GM12878 (cell line): ENCODE measurements at regions not wholly inside any gene's neighbourhood (a gene's known extent, or its start where the extent isn't known, plus 50 kb on each side); places are given as distances from the start of the nearest gene placed in this dataset.

Source experiments
- FOS ChIP-seq: IDR thresholded peaks from 3 replicates; pipeline ENCODE4 v1.6.1; 2011; ENCODE audit warnings: borderline replicate concordance; ENCODE audit not compliant: insufficient read length; ENCODE audit errors: extremely low read depth
- KDM1A ChIP-seq: fragments of 200-600 bp; sonication (generic); IDR thresholded peaks from 2 replicates; pipeline ENCODE4 v1.6.1; 2016; ENCODE audit warnings: borderline replicate concordance
- NRF1 ChIP-seq: conservative IDR thresholded peaks from 2 replicates; pipeline ENCODE4 v1.6.1; 2011; ENCODE audit warnings: mild to moderate bottlenecking, low read depth, low read length, improper control_type of control experiment
- USF2 ChIP-seq: IDR thresholded peaks from 2 replicates; pipeline ENCODE4 v1.6.1; 2011; ENCODE audit warnings: low read depth, low read length, improper control_type of control experiment, borderline replicate concordance
- YBX1 ChIP-seq: fragments of 450-650 bp; IDR thresholded peaks from 2 replicates; pipeline ENCODE4 v1.6.1; 2016; ENCODE audit warnings: antibody characterized with exemption
- YY1 ChIP-seq: IDR thresholded peaks from 2 replicates; pipeline ENCODE4 v1.6.1; 2011; ENCODE audit warnings: low read depth, mild to moderate bottlenecking, low read length
- ZBTB40 ChIP-seq: fragments of 450-650 bp; IDR thresholded peaks from 2 replicates; pipeline ENCODE4 v1.6.1; 2016; ENCODE audit warnings: mild to moderate bottlenecking, moderate library complexity, borderline replicate concordance
- TF ChIP-seq, protein P1 (sequence below): fragments of 450-650 bp; formaldehyde crosslinking; IDR thresholded peaks from 2 replicates; pipeline ENCODE4 v1.4.0; 2020; ENCODE audit warnings: mild to moderate bottlenecking, moderate library complexity
- TF ChIP-seq, protein P2 (sequence below), 3 experiments: IDR thresholded peaks in 2 of 3; conservative IDR thresholded peaks in 1 of 3; 2 replicates each; pipeline ENCODE4 v1.5.1; 2011; ENCODE audit warnings: low read depth in 3 of 3, low read length in 3 of 3, mild to moderate bottlenecking in 3 of 3, control low read depth in 2 of 3, moderate library complexity in 2 of 3, inconsistent platforms in 1 of 3, mixed read lengths in 1 of 3; ENCODE audit not compliant: control insufficient read depth in 2 of 3, insufficient read depth in 1 of 3; ENCODE audit errors: extremely low read depth in 1 of 3

DNA sequence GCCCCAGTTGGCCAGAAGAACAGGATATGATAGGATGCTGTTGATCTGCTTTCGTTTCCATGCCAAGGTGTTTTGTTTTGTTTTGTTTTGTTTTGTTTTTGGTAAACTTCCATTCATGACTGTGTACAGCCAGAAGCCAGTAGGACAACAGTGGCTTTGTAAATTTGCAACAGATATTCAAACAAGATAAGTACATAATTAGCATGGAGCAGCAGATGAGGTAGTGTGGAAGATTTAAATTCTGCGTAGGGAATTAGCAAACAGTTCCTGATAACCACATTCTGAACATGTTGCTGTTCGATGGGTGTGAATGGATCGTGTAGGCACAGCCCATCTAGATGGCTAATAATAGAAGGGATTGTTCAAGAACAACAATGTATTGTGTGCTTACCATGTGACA is 1080.1 kb upstream of the RBFOX1 start:
- TF ChIP-seq NRF1, result no peak
- TF ChIP-seq KDM1A, result no peak
- TF ChIP-seq YBX1, result no peak
- TF ChIP-seq FOS, result no peak
- TF ChIP-seq, protein P1, sequence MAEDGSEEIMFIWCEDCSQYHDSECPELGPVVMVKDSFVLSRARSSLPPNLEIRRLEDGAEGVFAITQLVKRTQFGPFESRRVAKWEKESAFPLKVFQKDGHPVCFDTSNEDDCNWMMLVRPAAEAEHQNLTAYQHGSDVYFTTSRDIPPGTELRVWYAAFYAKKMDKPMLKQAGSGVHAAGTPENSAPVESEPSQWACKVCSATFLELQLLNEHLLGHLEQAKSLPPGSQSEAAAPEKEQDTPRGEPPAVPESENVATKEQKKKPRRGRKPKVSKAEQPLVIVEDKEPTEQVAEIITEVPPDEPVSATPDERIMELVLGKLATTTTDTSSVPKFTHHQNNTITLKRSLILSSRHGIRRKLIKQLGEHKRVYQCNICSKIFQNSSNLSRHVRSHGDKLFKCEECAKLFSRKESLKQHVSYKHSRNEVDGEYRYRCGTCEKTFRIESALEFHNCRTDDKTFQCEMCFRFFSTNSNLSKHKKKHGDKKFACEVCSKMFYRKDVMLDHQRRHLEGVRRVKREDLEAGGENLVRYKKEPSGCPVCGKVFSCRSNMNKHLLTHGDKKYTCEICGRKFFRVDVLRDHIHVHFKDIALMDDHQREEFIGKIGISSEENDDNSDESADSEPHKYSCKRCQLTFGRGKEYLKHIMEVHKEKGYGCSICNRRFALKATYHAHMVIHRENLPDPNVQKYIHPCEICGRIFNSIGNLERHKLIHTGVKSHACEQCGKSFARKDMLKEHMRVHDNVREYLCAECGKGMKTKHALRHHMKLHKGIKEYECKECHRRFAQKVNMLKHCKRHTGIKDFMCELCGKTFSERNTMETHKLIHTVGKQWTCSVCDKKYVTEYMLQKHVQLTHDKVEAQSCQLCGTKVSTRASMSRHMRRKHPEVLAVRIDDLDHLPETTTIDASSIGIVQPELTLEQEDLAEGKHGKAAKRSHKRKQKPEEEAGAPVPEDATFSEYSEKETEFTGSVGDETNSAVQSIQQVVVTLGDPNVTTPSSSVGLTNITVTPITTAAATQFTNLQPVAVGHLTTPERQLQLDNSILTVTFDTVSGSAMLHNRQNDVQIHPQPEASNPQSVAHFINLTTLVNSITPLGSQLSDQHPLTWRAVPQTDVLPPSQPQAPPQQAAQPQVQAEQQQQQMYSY (CRISPR knock-in tag), result no peak
- TF ChIP-seq, protein P2, sequence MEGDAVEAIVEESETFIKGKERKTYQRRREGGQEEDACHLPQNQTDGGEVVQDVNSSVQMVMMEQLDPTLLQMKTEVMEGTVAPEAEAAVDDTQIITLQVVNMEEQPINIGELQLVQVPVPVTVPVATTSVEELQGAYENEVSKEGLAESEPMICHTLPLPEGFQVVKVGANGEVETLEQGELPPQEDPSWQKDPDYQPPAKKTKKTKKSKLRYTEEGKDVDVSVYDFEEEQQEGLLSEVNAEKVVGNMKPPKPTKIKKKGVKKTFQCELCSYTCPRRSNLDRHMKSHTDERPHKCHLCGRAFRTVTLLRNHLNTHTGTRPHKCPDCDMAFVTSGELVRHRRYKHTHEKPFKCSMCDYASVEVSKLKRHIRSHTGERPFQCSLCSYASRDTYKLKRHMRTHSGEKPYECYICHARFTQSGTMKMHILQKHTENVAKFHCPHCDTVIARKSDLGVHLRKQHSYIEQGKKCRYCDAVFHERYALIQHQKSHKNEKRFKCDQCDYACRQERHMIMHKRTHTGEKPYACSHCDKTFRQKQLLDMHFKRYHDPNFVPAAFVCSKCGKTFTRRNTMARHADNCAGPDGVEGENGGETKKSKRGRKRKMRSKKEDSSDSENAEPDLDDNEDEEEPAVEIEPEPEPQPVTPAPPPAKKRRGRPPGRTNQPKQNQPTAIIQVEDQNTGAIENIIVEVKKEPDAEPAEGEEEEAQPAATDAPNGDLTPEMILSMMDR (IDR thresholded peaks at IDR 0.05 in 2 of 3, conservative IDR thresholded peaks at IDR 0.05 in 1 of 3; ENCODE audit: control insufficient read depth in 2 of 3, extremely low read depth in 1 of 3, insufficient read depth in 1 of 3, low read depth in 3 of 3, low read length in 3 of 3), result no peak
- TF ChIP-seq YY1, result no peak
- no peak for TF ChIP-seq ZBTB40
- TF ChIP-seq USF2, result no peak
